Neural cell (in vitro differentiated cells): ENCODE measurements at regions not wholly inside any gene's neighbourhood (a gene's known extent, or its start where the extent isn't known, plus 50 kb on each side); places are given as distances from the start of the nearest gene placed in this dataset.

Experiments
- EP300 ChIP-seq: fragments of 450-650 bp; conservative IDR thresholded peaks from 2 replicates; pipeline ENCODE4 v1.6.1; 2014; ENCODE audit warnings: antibody characterized with exemption, mild to moderate bottlenecking, moderate library complexity; ENCODE audit not compliant: poor library complexity, severe bottlenecking
- TF ChIP-seq, protein P1 (sequence below): fragments of 450-650 bp; IDR thresholded peaks from 2 replicates; pipeline ENCODE4 v1.5.1; 2014; ENCODE audit warnings: antibody characterized with exemption, mild to moderate bottlenecking, moderate library complexity; ENCODE audit not compliant: poor library complexity, severe bottlenecking

DNA sequence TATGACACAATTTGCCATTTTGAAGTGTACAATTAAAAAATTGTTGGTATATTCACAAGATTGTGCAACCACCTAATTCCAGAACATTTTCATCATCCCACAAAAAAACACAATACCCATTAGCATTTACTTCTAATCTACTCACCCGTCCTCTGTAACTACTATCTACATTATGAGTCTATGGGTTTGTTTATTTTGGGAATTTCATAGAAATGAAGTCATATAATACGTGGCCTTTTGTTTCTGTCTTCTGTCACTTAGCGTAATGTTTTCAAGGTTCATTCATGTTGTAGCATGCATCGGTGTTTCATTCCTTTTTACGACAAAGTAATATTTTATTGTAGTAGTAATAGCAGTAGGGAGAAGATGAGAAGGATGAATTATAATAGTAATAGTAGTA is 55.2 kb upstream of the CNTN6 start:
- no peak for TF ChIP-seq EP300
- TF ChIP-seq, protein P1, sequence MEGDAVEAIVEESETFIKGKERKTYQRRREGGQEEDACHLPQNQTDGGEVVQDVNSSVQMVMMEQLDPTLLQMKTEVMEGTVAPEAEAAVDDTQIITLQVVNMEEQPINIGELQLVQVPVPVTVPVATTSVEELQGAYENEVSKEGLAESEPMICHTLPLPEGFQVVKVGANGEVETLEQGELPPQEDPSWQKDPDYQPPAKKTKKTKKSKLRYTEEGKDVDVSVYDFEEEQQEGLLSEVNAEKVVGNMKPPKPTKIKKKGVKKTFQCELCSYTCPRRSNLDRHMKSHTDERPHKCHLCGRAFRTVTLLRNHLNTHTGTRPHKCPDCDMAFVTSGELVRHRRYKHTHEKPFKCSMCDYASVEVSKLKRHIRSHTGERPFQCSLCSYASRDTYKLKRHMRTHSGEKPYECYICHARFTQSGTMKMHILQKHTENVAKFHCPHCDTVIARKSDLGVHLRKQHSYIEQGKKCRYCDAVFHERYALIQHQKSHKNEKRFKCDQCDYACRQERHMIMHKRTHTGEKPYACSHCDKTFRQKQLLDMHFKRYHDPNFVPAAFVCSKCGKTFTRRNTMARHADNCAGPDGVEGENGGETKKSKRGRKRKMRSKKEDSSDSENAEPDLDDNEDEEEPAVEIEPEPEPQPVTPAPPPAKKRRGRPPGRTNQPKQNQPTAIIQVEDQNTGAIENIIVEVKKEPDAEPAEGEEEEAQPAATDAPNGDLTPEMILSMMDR = no peak
